HG03565 (cell line): ENCODE measurements at regions not wholly inside any gene's neighbourhood (a gene's known extent, or its start where the extent isn't known, plus 50 kb on each side); places are given as distances from the start of the nearest gene placed in this dataset.
"Not testable (repeated sequence)": the region's sequence is repeated elsewhere in the genome, so short reads cannot be mapped to it uniquely, and the experiment has no call there.

Source experiments
- ATAC-seq: cut with Tn5 transposase; IDR thresholded peaks from one replicate; pipeline ENCODE4 v1.9.1; 2021; ENCODE audit warnings: mild to moderate bottlenecking, moderate library complexity; ENCODE audit not compliant: unreplicated experiment

- ATAC-seq = no peak
Measured at GRCh38 chr3:65005486-65005885, 317.7 kb upstream of the ADAMTS9 start.

DNA sequence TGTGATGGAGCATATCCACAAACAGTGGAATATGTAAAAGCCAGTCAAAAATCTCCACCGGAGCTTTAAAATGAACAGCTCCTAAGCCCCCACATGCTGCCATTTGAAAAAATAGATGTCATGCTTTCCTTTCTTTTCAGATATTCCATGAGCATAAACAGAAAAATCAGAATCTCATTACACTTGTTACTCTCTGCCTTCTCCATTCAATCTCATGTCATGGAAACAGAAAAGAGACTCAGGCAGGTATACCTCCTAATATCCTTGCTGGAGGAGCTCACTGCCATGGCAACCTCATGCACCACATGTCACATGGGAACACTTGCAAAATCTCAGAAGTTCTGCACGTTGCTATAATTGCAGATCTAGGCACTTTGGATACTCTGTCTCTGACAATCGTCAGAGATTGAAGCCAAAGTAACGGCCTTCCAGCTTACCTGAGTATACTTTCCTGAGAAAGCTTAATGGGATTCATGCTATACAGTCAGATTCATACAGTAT is 317.0 kb upstream of the ADAMTS9 start:
- no peak for ATAC-seq

DNA sequence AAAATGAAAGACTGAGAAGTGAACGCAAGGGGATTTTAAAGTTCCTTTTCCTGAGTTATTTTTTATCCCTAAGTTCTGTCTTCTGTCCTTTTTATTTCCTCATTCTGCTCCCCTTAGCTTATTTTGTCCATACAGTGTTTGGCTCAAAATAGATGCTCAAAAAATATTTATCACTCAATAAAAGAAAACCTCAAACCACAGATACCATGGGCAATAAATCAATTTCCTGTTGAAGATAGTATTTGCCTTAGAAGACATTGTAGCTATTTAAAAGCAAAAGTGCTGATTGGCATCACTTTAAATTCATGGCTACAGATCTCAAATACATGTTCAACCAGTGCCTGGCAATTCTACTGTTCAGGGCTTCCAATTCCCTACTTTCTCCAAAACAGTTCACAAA is 316.5 kb upstream of the ADAMTS9 start:
- no peak for ATAC-seq

GRCh38 chr3:65001119-65001518 is 313.3 kb upstream of the ADAMTS9 start:
- not testable (repeated sequence) for ATAC-seq

DNA sequence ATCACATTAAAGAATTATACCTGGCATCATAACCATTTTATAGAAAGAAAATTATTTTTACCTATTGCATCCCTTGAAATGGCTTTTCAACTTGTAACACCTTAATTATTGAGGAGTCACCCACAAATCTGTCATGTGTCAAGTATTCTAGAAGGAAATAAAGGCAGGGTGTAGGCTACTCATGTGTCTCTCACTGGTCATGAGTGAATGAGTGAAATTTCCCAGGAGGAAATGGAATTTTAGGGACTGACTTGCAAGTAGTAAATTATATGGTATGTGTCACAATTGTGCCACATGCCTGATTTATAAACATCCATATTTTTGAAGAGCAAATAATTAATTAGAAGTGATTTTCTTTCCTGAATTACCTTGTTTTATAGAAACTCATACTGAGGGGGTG is 310.5 kb upstream of the ADAMTS9 start:
- no peak for ATAC-seq

- ATAC-seq = no peak
Measured at GRCh38 chr3:64995857-64996551, 308.2 kb upstream of the ADAMTS9 start.

DNA sequence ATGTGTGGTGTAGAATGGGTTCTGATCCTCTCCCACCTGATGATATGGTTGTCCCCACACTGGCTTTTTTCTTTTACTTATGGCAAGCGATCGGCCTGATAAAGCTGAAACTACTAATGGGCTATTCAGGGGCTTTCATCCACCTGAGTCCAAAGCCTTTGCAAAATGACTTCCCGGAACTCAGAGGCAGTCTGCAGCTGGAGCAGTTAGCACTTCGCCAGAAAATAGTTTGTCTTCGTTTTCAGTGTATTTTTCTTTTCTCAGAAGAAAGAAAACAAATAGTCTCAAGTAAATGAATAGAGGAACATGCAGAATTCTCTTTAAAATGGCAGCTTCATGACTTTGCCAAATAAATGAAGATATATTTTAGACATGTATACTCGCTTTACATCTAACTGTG is 306.0 kb upstream of the ADAMTS9 start:
- no peak for ATAC-seq

- no peak for ATAC-seq
Measured at GRCh38 chr3:64992530-64993285, 304.9 kb upstream of the ADAMTS9 start.

GRCh38 chr3:64988188-64988587 is 300.4 kb upstream of the ADAMTS9 start:
- ATAC-seq = no peak

GRCh38 chr3:64987726-64988125 is 299.9 kb upstream of the ADAMTS9 start:
- ATAC-seq = no peak

DNA sequence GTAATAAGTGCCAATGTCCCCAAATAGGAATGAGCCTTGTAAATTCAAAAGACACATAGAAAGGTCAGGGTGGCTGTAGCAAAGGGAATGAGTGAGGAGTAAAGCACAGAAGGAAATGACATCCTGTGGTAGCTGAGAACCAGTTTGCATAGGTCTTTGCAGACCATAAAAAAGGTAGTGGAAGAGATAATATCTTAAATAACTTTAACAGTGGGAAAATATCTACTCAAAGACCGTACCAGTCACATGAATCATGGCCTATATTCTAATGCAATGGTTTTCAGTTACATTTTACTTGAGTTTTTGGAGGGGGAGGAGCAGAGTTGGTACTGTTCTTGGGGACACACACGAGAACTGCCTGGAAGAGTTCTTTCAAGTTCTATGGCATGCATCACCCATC is 297.3 kb upstream of the ADAMTS9 start:
- no peak for ATAC-seq

GRCh38 chr3:64983583-64984359 is 296.0 kb upstream of the ADAMTS9 start:
- no peak for ATAC-seq

DNA sequence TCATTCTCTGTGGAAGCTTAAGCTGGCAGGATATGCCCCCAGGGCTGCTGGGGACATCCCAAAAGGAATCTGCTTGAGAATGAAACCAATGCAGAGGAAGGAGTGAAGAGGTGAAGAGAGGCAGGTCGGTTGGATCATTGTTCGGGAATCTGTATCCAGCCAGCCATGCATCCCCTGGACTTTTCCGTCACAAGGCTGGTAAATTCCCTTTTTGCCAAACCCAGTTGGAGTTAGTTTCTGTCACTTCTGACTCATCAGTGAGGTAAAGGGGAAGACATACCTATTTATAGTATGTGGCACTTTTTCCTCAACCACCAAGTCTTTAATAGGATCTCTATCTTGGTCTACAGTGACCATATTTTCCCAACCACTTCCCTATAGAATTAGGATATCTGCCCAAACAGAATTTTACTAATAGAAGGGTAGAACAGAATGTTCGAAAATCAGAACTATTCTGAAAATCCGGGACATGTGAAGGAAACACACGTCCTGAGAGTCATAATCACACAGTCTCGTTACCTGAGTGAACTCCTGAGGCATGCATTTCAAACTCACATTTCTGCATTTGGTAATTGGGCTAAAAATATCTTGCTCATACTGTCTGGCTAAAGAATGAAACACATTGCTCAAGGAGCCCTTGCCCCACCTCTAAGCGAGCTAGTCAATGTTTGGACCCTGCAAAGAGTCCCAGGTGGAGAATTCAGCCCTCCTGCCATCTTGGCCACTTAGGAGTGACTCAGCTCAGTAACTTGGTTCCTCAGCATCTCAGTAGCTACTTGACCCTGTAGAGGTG is 289.7 kb upstream of the ADAMTS9 start:
- no peak for ATAC-seq

DNA sequence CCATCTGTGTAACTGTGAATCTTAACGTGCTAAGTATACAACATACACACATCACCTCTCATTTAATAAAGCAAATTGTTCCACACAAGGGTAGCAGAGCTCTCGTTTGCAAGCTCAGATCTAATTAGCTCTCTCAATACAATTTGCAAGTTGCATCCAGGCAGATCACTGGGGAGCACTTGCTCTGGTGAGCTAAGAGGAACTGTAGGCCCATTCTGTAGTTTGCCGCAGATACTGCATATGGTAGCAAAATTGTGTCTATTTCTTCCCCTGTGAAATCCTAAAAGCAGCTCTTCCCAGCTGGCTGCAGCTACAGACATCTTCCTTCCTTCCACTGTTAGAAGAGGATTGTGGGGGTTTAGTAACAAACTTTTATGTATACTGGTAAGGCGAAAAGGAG is 288.7 kb upstream of the ADAMTS9 start:
- ATAC-seq = no peak

- no peak for ATAC-seq
Measured at GRCh38 chr3:64975147-64975546, 287.3 kb upstream of the ADAMTS9 start.

- no peak for ATAC-seq
Measured at GRCh38 chr3:64974401-64974800, 286.6 kb upstream of the ADAMTS9 start.

- peak; percentile 84 for ATAC-seq
Measured at GRCh38 chr3:64972793-64973192, 285.0 kb upstream of the ADAMTS9 start.

- no peak for ATAC-seq
Measured at GRCh38 chr3:64971602-64972001, 283.8 kb upstream of the ADAMTS9 start.

DNA sequence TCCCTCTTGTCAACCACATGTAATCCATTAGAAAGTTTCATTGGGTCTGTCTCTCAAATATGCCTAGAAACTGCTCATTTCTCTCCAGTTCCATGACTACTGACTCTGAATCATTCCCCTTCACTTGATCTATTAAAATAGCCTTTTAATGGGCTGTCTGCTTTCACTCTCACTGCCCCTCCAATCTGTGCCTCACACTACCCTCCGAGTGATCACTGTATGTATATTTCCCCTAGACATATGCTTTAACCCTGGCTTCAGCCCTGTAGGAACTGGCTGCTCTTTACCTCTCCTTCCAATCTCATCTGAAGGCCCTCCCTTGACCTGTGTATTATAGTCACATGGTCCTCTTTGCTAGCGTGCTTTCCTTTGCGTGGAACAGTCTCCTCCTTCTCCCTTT is 282.8 kb upstream of the ADAMTS9 start:
- ATAC-seq = no peak

GRCh38 chr3:64961301-64961700 is 273.5 kb upstream of the ADAMTS9 start:
- no peak for ATAC-seq
